Neural crest cell (in vitro differentiated cells): ENCODE measurements at regions not wholly inside any gene's neighbourhood (a gene's known extent, or its start where the extent isn't known, plus 50 kb on each side); places are given as distances from the start of the nearest gene placed in this dataset.

Experiments
- DNase-seq: peaks from one replicate; pipeline ENCODE4 v3.0.0; 2021; ENCODE audit warnings: low read depth, mixed read lengths, low spot score
- H3K27ac Mint-ChIP-seq: one replicate; pipeline ENCODE4 v1.8.0; 2021; ENCODE audit warnings: mild to moderate bottlenecking, mixed read lengths; ENCODE audit not compliant: unreplicated experiment
- H3K27me3 Mint-ChIP-seq: 2 replicates; pipeline ENCODE4 v1.8.0; 2021; ENCODE audit warnings: low read depth, mild to moderate bottlenecking, mixed read lengths
- H3K36me3 Mint-ChIP-seq: 2 replicates; pipeline ENCODE4 v1.8.0; 2021; ENCODE audit warnings: low read depth, mild to moderate bottlenecking, mixed read lengths
- H3K4me1 Mint-ChIP-seq: 2 replicates; pipeline ENCODE4 v1.8.0; 2021; ENCODE audit warnings: mixed read lengths
- H3K4me3 Mint-ChIP-seq: one replicate; pipeline ENCODE4 v1.8.0; 2021; ENCODE audit warnings: mild to moderate bottlenecking, mixed read lengths
- H3K9me3 Mint-ChIP-seq: 2 replicates; pipeline ENCODE4 v1.8.0; 2021; ENCODE audit warnings: mixed read lengths
- TF ChIP-seq, protein P1 (sequence below): fragments of 200-600 bp; sonication (generic); conservative IDR thresholded peaks from 2 replicates; pipeline ENCODE4 v1.5.0; 2021; ENCODE audit warnings: antibody characterized with exemption, mild to moderate bottlenecking

DNA sequence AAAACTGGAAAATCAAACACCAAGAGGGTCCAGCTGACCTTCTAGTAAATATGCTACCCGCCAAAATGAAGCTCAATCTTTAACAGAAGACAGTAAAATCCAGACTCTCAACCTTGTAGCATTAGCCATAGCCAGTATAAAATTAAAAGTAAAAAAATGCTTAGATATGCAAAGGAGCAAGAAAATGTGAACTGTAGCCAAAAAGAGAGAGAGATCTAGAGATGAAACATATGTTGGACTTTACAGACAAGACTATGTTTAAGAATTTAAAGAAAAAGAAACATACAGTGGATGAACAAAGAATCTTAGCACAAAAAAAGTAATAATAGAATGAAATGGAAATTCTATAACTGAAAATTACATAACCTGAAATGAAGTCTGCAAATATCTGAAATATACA is 344.5 kb downstream of the LRATD1 start:
- H3K36me3 Mint-ChIP-seq = no peaks in the 10 kb centered on the region
- no peak overlapping the region for H3K4me3 Mint-ChIP-seq
- H3K27ac Mint-ChIP-seq = no peak overlapping the region

DNA sequence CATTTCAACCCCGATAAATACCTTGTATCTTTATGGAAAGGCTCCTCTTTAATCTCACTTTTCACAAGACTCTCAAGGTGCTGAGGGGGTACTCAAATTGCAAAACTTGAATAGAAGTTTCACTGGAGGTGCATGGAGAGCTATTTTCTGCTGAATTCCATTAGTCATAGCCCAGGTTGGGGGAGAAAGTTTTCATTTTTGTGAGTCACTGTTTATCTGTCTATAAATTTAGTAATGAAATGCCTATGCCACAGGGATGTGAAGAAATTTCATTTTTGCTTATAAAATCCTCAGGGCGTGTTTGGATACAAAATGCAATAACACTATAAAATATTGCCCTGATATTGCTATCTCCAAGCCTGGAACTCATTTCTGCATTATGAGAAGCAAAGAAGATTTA is 346.3 kb downstream of the LRATD1 start:
- H3K9me3 Mint-ChIP-seq = no peaks in the 10 kb centered on the region
- no peak for DNase-seq
- no peak overlapping the region for H3K27ac Mint-ChIP-seq
- H3K36me3 Mint-ChIP-seq = no peaks in the 10 kb centered on the region
- H3K27me3 Mint-ChIP-seq = no peaks in the 10 kb centered on the region
- H3K4me1 Mint-ChIP-seq = no peaks in the 10 kb centered on the region
- TF ChIP-seq, protein P1, sequence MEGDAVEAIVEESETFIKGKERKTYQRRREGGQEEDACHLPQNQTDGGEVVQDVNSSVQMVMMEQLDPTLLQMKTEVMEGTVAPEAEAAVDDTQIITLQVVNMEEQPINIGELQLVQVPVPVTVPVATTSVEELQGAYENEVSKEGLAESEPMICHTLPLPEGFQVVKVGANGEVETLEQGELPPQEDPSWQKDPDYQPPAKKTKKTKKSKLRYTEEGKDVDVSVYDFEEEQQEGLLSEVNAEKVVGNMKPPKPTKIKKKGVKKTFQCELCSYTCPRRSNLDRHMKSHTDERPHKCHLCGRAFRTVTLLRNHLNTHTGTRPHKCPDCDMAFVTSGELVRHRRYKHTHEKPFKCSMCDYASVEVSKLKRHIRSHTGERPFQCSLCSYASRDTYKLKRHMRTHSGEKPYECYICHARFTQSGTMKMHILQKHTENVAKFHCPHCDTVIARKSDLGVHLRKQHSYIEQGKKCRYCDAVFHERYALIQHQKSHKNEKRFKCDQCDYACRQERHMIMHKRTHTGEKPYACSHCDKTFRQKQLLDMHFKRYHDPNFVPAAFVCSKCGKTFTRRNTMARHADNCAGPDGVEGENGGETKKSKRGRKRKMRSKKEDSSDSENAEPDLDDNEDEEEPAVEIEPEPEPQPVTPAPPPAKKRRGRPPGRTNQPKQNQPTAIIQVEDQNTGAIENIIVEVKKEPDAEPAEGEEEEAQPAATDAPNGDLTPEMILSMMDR = no peak
- no peak overlapping the region for H3K4me3 Mint-ChIP-seq

More for the DNA sequence above, 344.5 kb downstream of the LRATD1 start:
- TF ChIP-seq, protein P1 = no peak
- peaks cover under 1% of the 10 kb centered on the region for H3K9me3 Mint-ChIP-seq
- DNase-seq = no peak
- H3K27me3 Mint-ChIP-seq = no peaks in the 10 kb centered on the region
- no peaks in the 10 kb centered on the region for H3K4me1 Mint-ChIP-seq

DNA sequence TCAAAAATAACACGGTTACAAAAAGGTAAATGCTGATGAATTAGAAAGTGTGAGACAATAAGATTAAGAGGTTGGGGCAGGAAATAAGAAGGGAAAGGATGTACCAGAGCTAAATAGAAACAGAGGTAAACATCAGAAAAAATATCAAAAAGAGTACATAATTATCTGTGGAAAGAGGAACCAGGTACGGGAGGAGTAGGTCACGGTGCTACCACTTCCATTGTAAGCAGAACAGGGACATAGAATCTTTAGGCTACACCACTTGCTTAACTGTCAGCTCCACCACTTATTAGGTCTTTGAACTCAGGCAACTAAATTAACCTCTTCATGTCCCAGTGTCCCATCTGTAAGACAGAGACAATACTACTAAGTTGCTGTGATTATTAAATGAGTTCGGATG is 350.3 kb downstream of the LRATD1 start:
- no peak overlapping the region for H3K4me3 Mint-ChIP-seq
- H3K27ac Mint-ChIP-seq = no peak overlapping the region
- H3K36me3 Mint-ChIP-seq = no peaks in the 10 kb centered on the region
- TF ChIP-seq, protein P1 = no peak
- no peak for DNase-seq
- no peaks in the 10 kb centered on the region for H3K9me3 Mint-ChIP-seq
- no peaks in the 10 kb centered on the region for H3K27me3 Mint-ChIP-seq
- H3K4me1 Mint-ChIP-seq = no peaks in the 10 kb centered on the region

DNA sequence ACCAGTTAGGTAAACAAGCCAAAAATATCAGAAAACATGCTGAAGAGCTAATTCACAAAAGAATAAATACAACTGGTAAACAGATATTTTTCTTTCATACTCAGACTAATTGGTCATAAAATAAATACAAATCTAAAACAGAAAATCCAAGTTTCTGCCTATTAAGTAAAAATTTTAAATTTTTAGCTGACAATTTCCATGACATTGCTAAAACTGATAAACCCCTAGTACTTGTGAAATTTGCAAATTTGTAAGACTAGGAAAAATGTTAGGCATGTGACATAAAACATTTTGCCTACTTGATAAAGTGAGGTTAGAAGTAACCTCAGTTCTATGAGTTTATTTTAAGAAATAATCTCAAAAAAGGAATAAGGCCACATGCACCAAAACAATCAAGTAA is 356.1 kb downstream of the LRATD1 start:
- DNase-seq = no peak
- Mint-ChIP-seq H3K27me3 (no peaks in the 10 kb centered on the region), H3K36me3 (no peaks in the 10 kb centered on the region), H3K9me3 (no peaks in the 10 kb centered on the region), H3K4me3 (no peak overlapping the region), H3K4me1 (no peaks in the 10 kb centered on the region), H3K27ac (no peak overlapping the region)
- TF ChIP-seq, protein P1 = no peak

DNA sequence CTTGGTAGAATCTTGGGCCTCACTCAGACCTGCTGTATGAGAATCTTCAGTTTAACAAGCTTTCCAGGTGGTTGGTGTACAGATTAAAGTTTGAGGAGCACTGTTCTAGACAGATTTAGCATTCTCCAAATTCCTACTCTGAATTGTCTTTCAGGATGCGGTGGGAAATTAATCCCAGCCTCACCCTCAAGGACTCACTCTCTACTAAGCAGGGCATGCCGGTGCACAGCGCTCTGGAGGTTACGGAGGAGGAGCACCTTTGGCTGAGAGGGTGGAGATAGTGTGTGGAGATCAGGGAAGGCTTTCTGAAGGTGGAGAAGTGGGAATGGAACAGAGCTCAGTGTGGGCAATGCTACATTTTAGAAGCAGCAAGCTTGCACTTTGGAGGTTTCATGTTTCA is 359.2 kb downstream of the LRATD1 start:
- no peak for DNase-seq
- TF ChIP-seq, protein P1 = no peak
- Mint-ChIP-seq H3K27ac (no peak overlapping the region), H3K9me3 (no peaks in the 10 kb centered on the region), H3K4me1 (peaks cover under 1% of the 10 kb centered on the region), H3K36me3 (no peaks in the 10 kb centered on the region), H3K4me3 (no peak overlapping the region), H3K27me3 (no peaks in the 10 kb centered on the region)

DNA sequence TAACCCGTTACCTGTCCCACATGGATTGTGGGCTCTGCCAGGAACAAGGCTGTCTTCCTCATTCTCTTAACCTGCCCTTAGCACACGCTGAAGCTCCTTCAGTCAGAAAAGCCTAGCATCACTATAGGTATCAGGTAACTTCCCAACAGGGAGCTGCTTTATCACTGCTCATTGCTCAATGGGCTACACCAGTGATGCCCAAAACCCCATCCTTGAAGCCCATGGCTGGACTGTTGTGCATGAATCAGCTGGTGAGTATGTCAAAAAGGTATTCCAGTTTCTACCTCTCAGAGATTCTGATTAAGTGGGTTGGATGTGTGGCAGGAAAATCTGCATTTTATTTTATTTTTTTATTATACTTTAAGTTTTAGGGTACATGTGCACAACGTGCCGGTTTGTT is 362.2 kb downstream of the LRATD1 start:
- no peaks in the 10 kb centered on the region for H3K27me3 Mint-ChIP-seq
- H3K36me3 Mint-ChIP-seq = no peaks in the 10 kb centered on the region
- TF ChIP-seq, protein P1 = no peak
- H3K27ac Mint-ChIP-seq = no peak overlapping the region
- H3K4me3 Mint-ChIP-seq = no peak overlapping the region
- H3K4me1 Mint-ChIP-seq = peaks cover 18% of the 10 kb centered on the region
- no peak for DNase-seq
- H3K9me3 Mint-ChIP-seq = no peaks in the 10 kb centered on the region
